GM04504 (cell line): ENCODE measurements at regions not wholly inside any gene's neighbourhood (a gene's known extent, or its start where the extent isn't known, plus 50 kb on each side); places are given as distances from the start of the nearest gene placed in this dataset.

Experiments
- DNase-seq: peaks from one replicate; pipeline ENCODE4 v3.0.0-alpha.2; 2012; ENCODE audit warnings: low read depth

GRCh38 chr18:32542221-32542798 lies 71.6 kb upstream of the GAREM1 start:
- no peak for DNase-seq

GRCh38 chr18:32530947-32531651 lies 60.4 kb upstream of the GAREM1 start:
- peak; percentile 3 for DNase-seq

- no peak for DNase-seq
Observed at GRCh38 chr18:32529722-32530420, 59.2 kb upstream of the GAREM1 start.

- DNase-seq = no peak
Observed at GRCh38 chr18:32520771-32521170, 50.1 kb upstream of the GAREM1 start.
